Parathyroid adenoma (tissue), 2 donors: ENCODE measurements at regions not wholly inside any gene's neighbourhood (a gene's known extent, or its start where the extent isn't known, plus 50 kb on each side); places are given as distances from the start of the nearest gene placed in this dataset.

ENCODE experiments used
- H2AFZ ChIP-seq: fragments of 300-600 bp; sonication (generic); one replicate; pipeline ENCODE4 v1.7.0; 2017; ENCODE audit warnings: antibody characterized with exemption, mild to moderate bottlenecking
- H3K27ac ChIP-seq: fragments of 300-600 bp; sonication (generic); one replicate; pipeline ENCODE4 v1.7.0; 2017
- H3K27me3 ChIP-seq: fragments of 300-600 bp; sonication (generic); one replicate; pipeline ENCODE4 v1.7.0; 2017; ENCODE audit warnings: low read length; ENCODE audit not compliant: control insufficient read depth, insufficient read depth
- H3K36me3 ChIP-seq: fragments of 300-600 bp; sonication (generic); one replicate; pipeline ENCODE4 v1.7.0; 2017; ENCODE audit warnings: low read length; ENCODE audit not compliant: control insufficient read depth, insufficient read depth
- H3K4me1 ChIP-seq: fragments of 300-600 bp; sonication (generic); one replicate; pipeline ENCODE4 v1.7.0; 2017; ENCODE audit warnings: control low read depth
- H3K4me2 ChIP-seq: fragments of 300-600 bp; sonication (generic); one replicate; pipeline ENCODE4 v1.7.0; 2017; ENCODE audit warnings: low read length
- H3K4me3 ChIP-seq: fragments of 300-600 bp; sonication (generic); one replicate; pipeline ENCODE4 v1.7.0; 2017; ENCODE audit warnings: low read depth, low read length
- H3K79me2 ChIP-seq: fragments of 300-600 bp; sonication (generic); one replicate; pipeline ENCODE4 v1.7.0; 2017; ENCODE audit warnings: control low read depth
- H3K9ac ChIP-seq: fragments of 300-600 bp; sonication (generic); one replicate; pipeline ENCODE4 v1.7.0; 2017; ENCODE audit warnings: mild to moderate bottlenecking
- H3K9me3 ChIP-seq: fragments of 300-600 bp; sonication (generic); one replicate; pipeline ENCODE4 v1.7.0; 2017; ENCODE audit warnings: low read length; ENCODE audit not compliant: control insufficient read depth
- CTCF ChIP-seq: fragments of 300-600 bp; sonication (generic); IDR thresholded peaks from one replicate; pipeline ENCODE4 v1.7.0; 2017; ENCODE audit warnings: antibody characterized with exemption, mild to moderate bottlenecking
- donor health status: primary hyperparathyroidism.

GRCh38 chr2:125680809-125681208 is 975.1 kb upstream of the GYPC start:
- no peak for TF ChIP-seq CTCF
- H3K9me3 ChIP-seq = no peaks in the 10 kb centered on the region
- no peak overlapping the region for H3K27ac ChIP-seq
- no peaks in the 10 kb centered on the region for H3K36me3 ChIP-seq
- no peak overlapping the region for H2AFZ ChIP-seq
- H3K4me3 ChIP-seq = no peak overlapping the region
- H3K9ac ChIP-seq = no peak overlapping the region
- H3K4me2 ChIP-seq = no peak overlapping the region
- H3K27me3 ChIP-seq = no peaks in the 10 kb centered on the region
- H3K79me2 ChIP-seq = no peaks in the 10 kb centered on the region
- H3K4me1 ChIP-seq = no peaks in the 10 kb centered on the region

- Histone ChIP-seq H3K79me2 (no peaks in the 10 kb centered on the region), H3K9me3 (no peaks in the 10 kb centered on the region), H3K9ac (no peak overlapping the region), H3K27ac (no peak overlapping the region), H3K4me3 (no peak overlapping the region), H3K27me3 (no peaks in the 10 kb centered on the region), H3K36me3 (no peaks in the 10 kb centered on the region), H3K4me2 (no peak overlapping the region), H2AFZ (no peak overlapping the region), H3K4me1 (no peaks in the 10 kb centered on the region)
- no peak for TF ChIP-seq CTCF
Measured at GRCh38 chr2:125681576-125681975, 974.4 kb upstream of the GYPC start.

GRCh38 chr2:125681976-125682805 is 973.8 kb upstream of the GYPC start:
- Histone ChIP-seq H3K9ac (no peak overlapping the region), H2AFZ (no peak overlapping the region)
- no peak for TF ChIP-seq CTCF

GRCh38 chr2:125684256-125684655 is 971.7 kb upstream of the GYPC start:
- no peaks in the 10 kb centered on the region for H3K4me1 ChIP-seq
- H3K79me2 ChIP-seq = no peaks in the 10 kb centered on the region
- TF ChIP-seq CTCF = no peak
- no peaks in the 10 kb centered on the region for H3K9me3 ChIP-seq
- H3K27ac ChIP-seq = no peak overlapping the region
- no peak overlapping the region for H3K4me2 ChIP-seq
- H3K27me3 ChIP-seq = no peaks in the 10 kb centered on the region
- no peaks in the 10 kb centered on the region for H3K36me3 ChIP-seq
- H2AFZ ChIP-seq = no peak overlapping the region
- H3K4me3 ChIP-seq = no peak overlapping the region
- no peak overlapping the region for H3K9ac ChIP-seq

More at GRCh38 chr2:125681976-125682805, 973.8 kb upstream of the GYPC start:
- H3K9me3 ChIP-seq = no peaks in the 10 kb centered on the region
- H3K27ac ChIP-seq = no peak overlapping the region
- no peaks in the 10 kb centered on the region for H3K4me1 ChIP-seq
- H3K79me2 ChIP-seq = no peaks in the 10 kb centered on the region
- H3K36me3 ChIP-seq = no peaks in the 10 kb centered on the region
- H3K4me2 ChIP-seq = no peak overlapping the region
- no peaks in the 10 kb centered on the region for H3K27me3 ChIP-seq
- no peak overlapping the region for H3K4me3 ChIP-seq

- Histone ChIP-seq H3K27me3 (no peaks in the 10 kb centered on the region), H3K27ac (no peak overlapping the region), H3K4me2 (no peak overlapping the region), H3K4me3 (no peak overlapping the region), H3K9ac (no peak overlapping the region), H2AFZ (no peak overlapping the region), H3K4me1 (no peaks in the 10 kb centered on the region), H3K9me3 (no peaks in the 10 kb centered on the region), H3K79me2 (no peaks in the 10 kb centered on the region), H3K36me3 (no peaks in the 10 kb centered on the region)
- no peak for TF ChIP-seq CTCF
Measured at GRCh38 chr2:125684932-125685331, 971.0 kb upstream of the GYPC start.
